ENCODE measurements at regions not wholly inside any gene's neighbourhood (a gene's known extent, or its start where the extent isn't known, plus 50 kb on each side); places are given as distances from the start of the nearest gene placed in this dataset.

DNA sequence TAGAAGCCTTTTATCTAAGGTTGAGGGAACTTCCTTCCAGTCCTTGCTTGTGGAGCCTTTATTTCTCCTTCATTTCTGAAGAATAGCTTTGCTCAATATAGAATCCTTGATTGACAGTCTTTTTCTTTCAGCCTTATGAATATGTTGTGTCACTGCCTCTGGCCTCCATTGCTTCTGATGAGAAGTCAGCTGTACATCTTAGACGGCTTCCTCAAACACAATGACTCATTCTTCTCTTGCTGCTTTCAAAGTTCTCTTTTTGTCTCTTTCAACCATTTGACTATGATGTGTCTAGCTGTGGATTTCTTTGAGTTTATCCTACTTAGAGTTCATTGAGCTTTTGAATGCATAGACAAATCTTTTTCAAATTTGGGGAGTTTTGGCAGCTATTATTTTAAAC, 893.2 kb downstream of the BRD1 start:
- Histone ChIP-seq H3K36me3 (ENCODE audit: insufficient read depth in 1 of 2, low read depth in 1 of 2) (no peaks in the 10 kb centered on the region), H3K27ac (no peak overlapping the region), H3K4me3 (no peak overlapping the region), H3K27me3 (ENCODE audit: insufficient read depth in 3 of 3, low read length in 2 of 3) (peaks cover 0 to 6% (median 0%) of the 10 kb centered on the region in 3 donors), H3K4me1 (no peaks in the 10 kb centered on the region), H3K9me3 (no peaks in the 10 kb centered on the region)
- TF ChIP-seq, protein P1, sequence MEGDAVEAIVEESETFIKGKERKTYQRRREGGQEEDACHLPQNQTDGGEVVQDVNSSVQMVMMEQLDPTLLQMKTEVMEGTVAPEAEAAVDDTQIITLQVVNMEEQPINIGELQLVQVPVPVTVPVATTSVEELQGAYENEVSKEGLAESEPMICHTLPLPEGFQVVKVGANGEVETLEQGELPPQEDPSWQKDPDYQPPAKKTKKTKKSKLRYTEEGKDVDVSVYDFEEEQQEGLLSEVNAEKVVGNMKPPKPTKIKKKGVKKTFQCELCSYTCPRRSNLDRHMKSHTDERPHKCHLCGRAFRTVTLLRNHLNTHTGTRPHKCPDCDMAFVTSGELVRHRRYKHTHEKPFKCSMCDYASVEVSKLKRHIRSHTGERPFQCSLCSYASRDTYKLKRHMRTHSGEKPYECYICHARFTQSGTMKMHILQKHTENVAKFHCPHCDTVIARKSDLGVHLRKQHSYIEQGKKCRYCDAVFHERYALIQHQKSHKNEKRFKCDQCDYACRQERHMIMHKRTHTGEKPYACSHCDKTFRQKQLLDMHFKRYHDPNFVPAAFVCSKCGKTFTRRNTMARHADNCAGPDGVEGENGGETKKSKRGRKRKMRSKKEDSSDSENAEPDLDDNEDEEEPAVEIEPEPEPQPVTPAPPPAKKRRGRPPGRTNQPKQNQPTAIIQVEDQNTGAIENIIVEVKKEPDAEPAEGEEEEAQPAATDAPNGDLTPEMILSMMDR (IDR thresholded peaks at IDR 0.05): no peak
- DNase-seq: no peak
- intact Hi-C loops (cut with DNase I): no loop called here
- no peak for ATAC-seq
- 82 to 92% (median 92%) methylated on average over 1 of the region's 1 CpG for WGBS, 3 donors

DNA sequence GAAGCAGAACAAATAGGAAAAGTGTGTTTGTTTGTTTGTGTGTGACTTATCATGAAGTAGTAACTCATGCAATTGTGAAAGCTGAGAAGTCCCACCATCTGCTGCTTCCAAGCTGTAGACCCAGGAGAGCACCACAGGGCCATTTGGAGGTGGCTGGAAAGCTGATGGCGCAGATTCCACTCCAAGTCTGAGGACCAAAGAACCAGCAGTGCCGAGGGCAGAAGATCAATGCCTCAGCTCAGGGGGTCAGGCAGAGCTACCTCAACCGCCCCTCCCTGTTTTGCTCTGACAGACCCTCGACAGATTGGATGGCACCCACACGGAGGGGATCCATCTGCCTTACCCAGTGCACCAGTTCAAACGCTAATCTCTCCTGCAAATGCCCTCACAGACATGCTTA, 896.2 kb downstream of the BRD1 start:
- TF ChIP-seq, protein P1 (IDR thresholded peaks at IDR 0.05): no peak
- intact Hi-C loops (cut with DNase I): no loop called here
- Histone ChIP-seq H3K27me3 (ENCODE audit: insufficient read depth in 3 of 3, low read length in 2 of 3) (peaks cover 0 to 5% (median 0%) of the 10 kb centered on the region in 3 donors), H3K9me3 (no peaks in the 10 kb centered on the region), H3K4me3 (no peak overlapping the region), H3K36me3 (ENCODE audit: insufficient read depth in 1 of 2, low read depth in 1 of 2) (no peaks in the 10 kb centered on the region), H3K27ac (no peak overlapping the region), H3K4me1 (no peaks in the 10 kb centered on the region)
- DNase-seq (no peak), ATAC-seq (no peak)
- 70 to 90% (median 74%) methylated on average over 6 of the region's 6 CpGs for WGBS, 3 donors

DNA sequence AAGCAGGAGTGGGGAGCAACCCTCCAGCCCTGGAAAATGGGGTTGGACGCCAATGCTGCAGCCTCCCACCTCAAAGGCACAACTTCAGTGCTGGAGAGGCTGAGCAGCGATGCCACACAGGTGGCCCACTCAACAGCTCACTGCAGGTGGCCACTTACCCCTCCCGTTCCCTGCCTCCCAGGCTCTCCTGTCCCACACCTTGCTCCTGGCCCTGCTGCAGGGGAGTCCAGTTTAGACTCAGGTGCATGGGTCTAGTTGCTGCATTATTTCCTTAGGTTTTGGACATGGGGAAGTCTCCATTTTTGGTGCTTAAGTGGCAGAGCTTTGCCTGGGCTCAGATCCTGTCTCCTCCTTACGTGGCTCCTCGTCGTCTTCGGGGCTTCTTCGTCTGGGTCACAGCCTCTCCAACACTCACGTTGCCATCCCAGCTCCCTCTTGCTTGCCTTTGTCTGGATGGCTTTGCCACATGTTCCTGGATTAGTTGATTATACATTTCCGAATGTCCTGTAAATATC, 898.3 kb downstream of the BRD1 start:
- ATAC-seq (no peak), DNase-seq (no peak)
- intact Hi-C loops (cut with DNase I): no loop called here
- Histone ChIP-seq H3K27ac (no peak overlapping the region), H3K36me3 (ENCODE audit: insufficient read depth in 1 of 2, low read depth in 1 of 2) (no peaks in the 10 kb centered on the region), H3K4me1 (no peaks in the 10 kb centered on the region), H3K4me3 (no peak overlapping the region), H3K27me3 (ENCODE audit: insufficient read depth in 3 of 3, low read length in 2 of 3) (peaks cover 0 to 5% (median 0%) of the 10 kb centered on the region in 3 donors), H3K9me3 (no peaks in the 10 kb centered on the region)
- TF ChIP-seq, protein P1 (IDR thresholded peaks at IDR 0.05): no peak
- 71 to 74% (median 73%) methylated on average over 10 of the region's 10 CpGs for WGBS, 3 donors

DNA sequence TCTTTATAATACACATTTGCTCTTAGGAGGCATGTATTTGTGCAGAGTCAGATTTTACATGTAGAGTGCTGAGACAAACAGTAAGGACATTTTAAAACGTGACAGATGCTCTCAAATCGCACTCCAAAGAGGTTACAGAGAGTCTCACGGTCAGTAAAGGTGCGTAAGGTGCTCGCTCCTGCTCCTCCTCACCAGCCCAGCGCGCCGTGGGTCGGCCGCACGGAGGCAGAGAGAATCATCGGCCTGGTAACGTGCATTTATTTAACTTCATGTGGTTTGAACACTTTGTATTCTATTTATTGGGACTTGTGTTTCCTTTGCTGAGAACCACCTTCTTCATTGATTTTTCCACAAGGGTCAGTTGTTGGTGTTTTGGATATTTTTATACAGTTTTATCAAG, 900.1 kb downstream of the BRD1 start:
- H3K4me1 ChIP-seq: no peaks in the 10 kb centered on the region
- no peak for ATAC-seq

More for the DNA sequence above, 900.1 kb downstream of the BRD1 start:
- intact Hi-C loops (cut with DNase I): no loop called here
- DNase-seq: no peak
- TF ChIP-seq, protein P1 (IDR thresholded peaks at IDR 0.05): no peak
- H3K4me3 ChIP-seq: no peak overlapping the region
- no peaks in the 10 kb centered on the region for H3K36me3 ChIP-seq (ENCODE audit: insufficient read depth in 1 of 2, low read depth in 1 of 2)
- H3K27me3 ChIP-seq (ENCODE audit: insufficient read depth in 3 of 3, low read length in 2 of 3): peaks cover 0 to 5% (median 0%) of the 10 kb centered on the region in 3 donors
- WGBS, 3 donors: 87% methylated on average over 13 of the region's 13 CpGs
- no peak overlapping the region for H3K27ac ChIP-seq
- H3K9me3 ChIP-seq: no peaks in the 10 kb centered on the region

All from psoas muscle (tissue), 7 donors.